ENCODE measurements at regions not wholly inside any gene's neighbourhood (a gene's known extent, or its start where the extent isn't known, plus 50 kb on each side); places are given as distances from the start of the nearest gene placed in this dataset.
"Not testable (repeated sequence)": the region's sequence is repeated elsewhere in the genome, so short reads cannot be mapped to it uniquely, and the experiment has no call there.

GRCh38 chr2:240191001-240191400, 50.5 kb upstream of the OTOS start:
- no peak for DNase-seq

DNA sequence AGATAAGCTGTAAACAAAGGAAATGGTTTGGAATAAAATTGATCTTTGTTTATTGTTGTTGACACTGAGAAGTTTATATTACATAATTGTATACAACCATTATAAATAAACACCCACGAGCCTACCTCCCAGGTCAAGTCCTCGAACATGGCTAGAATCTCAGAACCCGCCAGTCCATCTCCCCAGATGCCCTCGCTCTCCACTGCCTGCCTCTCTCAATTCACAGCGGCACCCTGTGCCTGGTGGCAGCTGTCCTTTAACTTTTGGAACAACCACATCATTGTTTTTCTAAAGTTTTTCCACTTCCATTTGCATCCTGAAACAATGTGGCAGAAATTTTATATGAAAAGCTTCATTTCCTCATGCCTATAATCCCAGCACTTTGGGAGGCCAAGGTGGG, 52.2 kb upstream of the OTOS start:
- no peak for DNase-seq

DNA sequence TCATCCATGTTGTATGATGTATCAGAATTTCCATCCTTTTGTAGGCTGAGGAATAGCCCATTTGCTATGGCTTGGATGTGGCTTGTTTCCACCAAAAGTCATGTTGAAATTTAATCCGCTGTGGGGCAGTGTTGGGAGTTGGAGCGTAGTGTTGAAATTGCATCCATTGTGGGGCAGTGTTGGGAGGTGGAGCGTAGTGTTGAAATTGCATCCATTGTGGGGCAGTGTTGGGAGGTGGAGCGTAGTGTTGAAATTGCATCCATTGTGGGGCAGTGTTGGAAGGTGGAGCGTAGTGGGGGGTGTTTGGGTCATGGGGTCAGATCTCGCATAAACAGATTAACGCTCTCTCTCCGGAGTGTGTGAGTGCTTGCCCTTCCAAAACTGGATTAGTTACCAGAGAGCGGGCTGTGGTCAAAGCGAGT, 53.9 kb upstream of the OTOS start:
- DNase-seq: not testable (repeated sequence)

DNA sequence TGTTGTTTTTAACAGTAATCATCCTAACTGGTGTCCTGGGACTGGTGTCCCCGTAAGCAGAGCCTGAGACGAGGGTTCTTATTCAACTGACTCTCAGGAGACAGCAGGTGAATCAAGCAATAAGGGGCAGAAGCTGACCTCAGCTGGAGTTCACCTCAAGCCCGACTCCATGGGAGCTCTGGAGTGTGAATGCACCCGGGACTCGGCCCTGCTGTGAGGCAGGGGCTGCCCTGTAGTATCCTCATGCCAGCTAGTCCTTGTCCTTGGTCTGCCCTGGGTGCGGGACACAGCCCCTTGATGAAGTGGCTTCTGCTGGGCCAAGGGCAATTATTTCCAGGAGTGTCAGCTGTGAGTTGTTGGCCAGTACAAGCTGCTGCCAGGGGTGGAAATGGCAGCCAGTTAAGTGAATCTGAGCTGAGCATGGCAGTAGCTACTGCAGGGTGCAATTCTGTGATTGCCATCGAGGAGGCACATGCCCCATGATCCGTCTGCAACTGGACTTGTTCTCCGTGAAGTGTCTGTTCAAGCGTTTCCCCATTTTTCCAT, 54.9 kb upstream of the OTOS start:
- DNase-seq: no peak

DNA sequence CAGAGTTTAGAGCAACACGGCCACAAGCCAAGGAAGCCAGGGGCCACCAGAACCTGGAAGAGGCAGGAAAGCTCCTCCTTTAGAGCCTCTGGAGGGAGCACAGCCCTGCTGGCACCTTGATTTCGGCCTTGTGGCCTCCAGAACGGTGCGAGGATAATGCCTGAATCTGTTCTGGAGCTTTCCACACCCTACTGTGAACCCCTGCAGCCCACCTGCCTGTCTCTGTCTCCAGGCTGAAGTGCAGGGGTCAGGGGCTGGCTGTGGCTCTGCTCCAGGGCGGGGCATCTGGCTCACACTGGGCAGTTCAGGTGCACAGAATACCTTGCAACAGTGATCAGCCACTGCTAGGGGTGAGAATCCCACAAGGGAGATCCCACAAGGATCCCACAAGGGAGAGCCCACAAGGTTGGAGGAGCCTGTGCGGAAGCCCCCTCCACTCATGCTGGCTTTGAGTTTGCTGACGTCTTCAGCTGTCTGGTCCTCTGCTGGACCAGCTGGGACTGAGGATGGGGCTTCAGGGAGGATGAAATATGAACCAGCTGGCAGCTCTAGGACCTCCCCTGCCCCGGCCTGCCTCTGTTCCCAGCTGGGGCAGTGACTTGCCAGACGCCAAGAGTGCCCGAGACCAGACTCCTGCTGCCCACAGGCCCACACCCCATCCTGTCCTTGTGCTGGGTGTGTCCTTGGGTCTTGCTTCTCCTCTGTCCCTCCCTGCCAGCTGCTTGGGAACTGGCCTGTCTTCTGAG, 56.4 kb upstream of the OTOS start:
- DNase-seq: no peak

DNA sequence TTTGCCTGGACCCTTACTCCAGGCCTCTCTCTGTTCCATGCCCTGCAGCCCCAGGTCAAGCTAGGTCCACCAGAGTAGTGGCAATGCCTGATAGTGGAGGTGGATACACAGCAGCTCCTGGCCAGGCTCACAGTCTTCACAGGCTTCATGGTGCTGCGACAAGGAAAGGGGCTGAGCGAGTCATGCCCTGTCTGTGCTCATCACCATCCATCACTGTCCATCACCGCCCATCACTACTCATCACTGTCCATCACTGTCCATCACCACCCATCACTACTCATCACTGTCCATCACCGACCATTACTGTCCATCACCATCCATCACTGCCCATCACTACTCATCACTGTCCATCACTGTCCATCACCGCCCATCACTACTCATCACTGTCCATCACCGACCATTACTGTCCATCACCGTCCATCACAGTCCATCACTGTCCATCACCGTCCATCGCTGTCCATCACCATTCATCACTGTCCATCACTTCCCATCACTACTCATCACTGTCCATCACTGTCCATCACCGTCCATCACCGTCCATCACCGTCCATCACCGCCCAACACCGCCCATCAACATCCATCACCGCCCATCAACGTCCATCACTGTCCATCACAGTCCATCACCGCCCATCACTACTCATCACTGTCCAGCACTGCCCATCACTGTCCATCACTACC, 57.1 kb upstream of the OTOS start:
- no peak for DNase-seq

DNA sequence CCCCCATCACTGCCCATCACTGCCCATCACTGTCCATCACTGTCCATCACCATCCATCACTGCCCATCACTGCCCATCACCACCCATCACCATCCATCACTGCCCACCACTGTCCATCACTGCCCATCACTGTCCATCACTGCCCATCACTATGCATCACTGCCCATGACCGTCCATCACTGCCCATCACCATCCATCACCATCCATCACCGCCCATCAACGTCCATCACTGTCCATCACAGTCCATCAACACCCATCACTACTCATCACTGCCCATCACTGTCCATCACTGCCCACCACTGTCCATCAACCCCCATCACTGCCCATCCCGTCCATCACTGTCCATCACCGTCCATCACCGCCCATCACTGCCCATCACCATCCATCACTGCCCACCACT, 57.8 kb upstream of the OTOS start:
- DNase-seq: no peak

DNA sequence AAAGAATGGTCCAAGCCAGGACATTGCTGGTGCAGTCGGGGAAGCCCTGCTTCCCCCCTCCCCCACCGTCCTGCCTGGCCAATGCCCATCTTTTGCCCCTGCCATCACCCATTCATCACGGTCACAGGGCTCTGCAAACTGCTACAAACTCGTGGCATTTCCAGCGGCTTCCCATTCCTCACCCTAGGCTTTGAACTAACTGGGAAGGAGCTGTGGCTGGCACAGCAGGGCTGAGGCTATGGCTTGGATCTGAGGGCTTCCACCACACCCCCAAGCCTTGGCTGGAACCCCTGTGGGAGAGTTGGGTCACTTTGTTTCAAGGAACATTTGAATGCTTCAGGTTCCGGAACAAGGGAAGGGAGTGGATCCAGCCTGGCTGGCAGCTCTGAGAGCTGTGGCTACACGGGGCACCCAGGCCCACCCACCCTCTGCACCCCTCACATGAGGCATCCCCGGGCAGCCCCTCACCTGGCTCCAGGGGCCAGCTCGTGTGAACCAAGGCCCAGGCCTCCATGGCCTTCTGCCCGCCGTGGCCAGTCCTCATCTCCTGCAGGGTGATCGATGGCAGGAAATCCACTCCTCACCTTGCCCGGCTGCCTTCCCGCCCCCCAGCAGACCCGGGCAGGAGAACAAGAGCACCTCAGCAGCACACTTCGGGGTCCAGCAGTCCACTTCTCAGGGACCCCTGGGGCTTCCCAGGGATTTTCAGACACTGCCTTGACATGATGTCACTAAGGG, 58.8 kb upstream of the OTOS start:
- no peak for DNase-seq

DNA sequence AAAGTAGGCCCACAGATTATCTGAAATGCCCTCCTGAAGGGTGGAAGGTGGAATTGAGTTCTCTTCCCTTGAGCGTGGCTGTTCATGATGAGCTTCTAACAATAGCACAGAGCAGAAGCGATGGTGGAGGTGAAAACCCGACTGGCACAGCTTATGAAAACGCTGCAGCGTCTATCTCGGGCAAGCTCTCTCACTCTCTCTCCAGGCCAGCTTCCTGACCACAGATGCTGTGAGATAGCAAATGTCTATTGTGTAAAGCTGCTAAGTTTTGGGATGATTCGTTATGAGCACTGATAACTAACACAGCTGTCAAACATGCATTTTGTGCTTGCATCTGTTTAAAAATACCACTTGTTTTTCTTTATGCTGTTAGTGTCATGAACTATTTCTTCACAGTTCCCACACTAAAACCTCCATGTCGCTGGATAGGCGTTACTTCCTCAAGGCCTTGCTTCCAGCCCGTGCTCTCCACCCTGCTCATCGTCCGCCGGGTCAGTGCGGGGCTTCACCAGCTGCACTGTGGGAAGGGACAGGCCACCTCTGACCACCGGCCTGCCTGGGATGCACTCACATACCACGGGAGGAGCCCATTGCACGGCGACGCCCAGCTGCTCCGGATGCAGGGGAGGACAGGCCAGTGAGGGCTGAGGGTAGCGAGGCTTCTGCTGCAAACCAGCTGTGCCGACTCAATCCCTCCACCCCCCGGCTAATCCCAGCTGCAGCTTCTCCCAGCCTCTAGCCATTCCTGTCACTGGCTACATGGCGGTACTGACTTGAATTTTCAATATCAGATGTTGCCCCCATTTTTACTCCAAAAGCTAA, 60.0 kb upstream of the OTOS start:
- no peak for DNase-seq

GRCh38 chr2:240201866-240202265, 61.4 kb upstream of the OTOS start:
- no peak for DNase-seq

DNA sequence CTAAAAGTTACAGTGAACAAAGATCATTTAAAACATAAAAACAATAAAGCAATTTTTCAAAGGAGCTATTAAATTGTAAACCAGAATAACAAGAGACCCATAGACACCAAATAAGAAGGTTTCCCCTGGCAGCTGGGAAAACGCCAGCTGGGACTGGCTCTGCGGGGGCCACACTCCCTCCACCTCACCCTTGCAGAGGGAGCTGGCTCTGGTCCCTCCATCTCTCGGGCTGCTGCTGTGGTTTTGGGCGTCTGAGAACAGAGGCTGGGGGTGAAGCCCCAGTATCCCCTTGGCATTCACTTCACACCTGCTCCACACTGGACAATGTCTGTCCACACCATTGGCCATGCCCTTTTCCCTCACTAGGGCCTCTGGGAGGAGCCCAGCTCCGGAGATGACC, 62.1 kb upstream of the OTOS start:
- DNase-seq: no peak

DNA sequence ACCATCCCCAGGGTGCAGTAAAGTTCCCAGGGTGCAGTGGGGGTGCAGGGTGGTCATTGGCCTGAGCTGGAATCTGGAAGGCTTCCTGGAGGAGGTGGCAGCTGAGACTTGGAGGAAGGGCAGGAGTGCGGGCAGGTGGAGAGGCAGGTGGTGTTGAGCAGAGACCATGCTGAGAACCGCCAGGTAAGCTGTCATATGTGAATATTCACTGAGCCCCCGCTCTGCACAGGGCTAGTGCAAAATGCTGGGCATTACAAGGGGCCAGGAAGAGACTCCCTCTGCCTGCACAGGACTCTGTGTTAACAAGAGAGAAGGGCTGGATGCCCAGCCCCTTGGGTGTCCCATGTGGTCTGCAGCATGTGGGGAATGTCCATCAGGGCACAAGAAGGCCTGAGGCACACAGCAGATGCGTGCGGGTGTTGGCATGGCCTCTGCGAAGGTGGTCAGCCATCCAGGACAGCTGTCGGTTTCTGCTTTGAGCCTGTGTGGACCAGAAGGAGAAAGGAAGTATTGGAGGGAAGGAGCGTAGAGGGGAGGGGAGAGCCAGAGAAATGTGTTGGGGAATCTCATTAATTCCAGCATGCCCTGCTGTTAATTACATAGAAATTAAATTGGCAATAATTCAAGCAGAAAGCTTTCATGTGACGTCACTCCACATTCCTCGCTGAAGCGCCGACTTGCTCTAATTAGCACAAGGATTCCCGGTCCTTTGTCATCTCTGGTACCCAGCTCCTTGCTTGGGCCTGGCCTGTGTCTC, 62.8 kb upstream of the OTOS start:
- DNase-seq: no peak

GRCh38 chr2:240203788-240204270, 63.4 kb upstream of the OTOS start:
- DNase-seq: no peak

DNA sequence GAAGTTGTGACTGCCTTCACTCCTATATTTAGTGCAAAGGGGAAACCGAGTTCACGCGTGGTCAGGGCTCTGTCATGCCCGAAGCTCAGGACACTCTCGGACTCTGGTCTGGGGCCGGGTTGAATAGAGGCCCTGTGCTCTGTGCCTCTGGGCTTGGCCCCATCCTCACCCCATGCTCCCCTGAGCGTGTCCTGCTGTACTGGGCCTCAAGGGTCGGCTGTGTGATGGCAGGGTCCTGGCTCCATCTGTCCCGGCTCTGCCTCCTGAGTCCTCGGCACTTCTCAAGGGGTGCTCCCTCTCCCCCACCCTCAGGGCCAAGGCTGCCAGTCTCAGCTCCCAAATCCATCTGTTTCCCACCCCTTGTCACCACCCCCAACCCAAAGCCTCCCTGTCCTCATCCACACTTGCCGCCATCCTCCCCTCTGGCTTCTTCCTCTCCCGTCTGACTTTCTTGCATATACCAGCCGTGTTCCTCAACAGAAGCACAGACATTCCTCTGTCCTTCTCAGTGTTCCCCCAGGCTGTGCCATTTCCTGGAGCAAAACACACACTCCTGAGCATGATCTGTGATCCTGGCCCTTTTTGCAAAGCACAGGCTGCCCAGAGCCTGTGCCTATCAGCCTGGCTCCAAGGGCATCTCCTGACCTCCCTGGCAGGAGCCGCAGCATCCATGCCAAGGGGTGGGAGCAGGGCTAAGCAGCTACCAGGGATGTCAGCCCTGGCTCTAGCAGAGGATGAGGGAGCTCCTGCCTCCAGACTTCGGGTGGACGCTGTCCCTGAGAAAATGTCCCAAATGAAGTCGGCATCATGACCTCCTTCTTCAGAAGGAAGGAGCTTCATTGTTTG, 64.2 kb upstream of the OTOS start:
- no peak for DNase-seq

- DNase-seq: no peak
Measured at GRCh38 chr2:240205348-240205747, 64.9 kb upstream of the OTOS start.

DNA sequence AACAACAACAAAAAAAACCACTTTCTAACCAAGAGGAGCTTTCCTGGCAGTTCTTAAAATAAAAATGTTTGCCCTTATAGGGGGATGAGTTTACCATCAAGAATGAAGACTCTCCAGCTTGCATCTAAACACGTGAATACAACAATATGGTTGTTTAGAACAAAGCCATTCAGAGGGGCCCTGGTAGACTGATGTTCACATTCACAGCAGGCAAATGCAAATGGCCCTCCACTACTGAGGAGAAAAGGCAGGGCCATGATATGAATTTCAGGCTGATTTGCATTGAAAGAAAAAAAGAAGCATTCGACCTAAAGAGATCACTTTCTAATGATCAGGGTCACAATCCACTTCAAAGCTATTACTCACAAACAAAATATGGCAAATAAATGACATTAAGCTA, 65.3 kb upstream of the OTOS start:
- no peak for DNase-seq

GRCh38 chr2:240206630-240207029, 66.2 kb upstream of the OTOS start:
- no peak for DNase-seq

DNA sequence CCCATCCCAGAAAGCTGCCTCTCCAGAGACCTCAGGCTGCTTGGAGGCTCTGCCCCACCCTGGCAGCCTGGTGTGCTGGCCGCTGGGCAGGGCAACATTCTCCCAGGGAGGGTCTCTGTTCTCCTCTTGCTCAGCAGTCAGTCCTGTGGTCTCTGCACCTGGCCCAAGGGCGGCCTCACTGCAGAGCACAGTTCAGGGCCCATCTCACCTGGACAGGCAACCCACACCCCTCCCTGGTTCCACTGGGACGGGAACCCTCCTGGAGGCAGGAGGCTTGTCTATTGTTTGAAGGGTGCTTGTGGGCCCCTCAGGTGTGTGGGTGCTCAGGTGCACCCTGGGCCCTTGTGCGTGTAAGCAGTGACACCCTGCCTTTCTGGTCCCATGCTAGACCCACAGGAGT, 67.2 kb upstream of the OTOS start:
- no peak for DNase-seq

DNA sequence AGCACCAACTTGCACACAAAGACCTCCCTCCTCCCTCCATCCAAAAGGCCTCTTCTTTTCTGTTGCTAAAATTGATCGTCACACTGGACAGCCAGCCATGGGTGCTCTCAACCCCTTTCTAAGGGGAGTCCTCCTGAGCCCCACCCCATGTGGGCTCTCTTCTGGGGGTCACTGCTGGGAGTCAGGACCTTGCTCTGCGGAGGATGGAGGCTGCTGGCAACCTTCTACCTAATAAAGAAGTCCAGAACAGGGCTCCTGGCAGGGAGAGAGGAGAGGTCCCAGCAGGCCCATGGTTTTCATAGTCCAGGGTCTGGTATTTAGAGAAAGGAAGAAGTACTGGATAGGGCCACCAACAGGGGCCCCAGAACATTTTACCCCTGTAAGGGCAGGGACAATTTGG, 67.6 kb upstream of the OTOS start:
- DNase-seq: no peak

- DNase-seq: no peak
Measured at GRCh38 chr2:240208631-240209211, 68.3 kb upstream of the OTOS start.

DNA sequence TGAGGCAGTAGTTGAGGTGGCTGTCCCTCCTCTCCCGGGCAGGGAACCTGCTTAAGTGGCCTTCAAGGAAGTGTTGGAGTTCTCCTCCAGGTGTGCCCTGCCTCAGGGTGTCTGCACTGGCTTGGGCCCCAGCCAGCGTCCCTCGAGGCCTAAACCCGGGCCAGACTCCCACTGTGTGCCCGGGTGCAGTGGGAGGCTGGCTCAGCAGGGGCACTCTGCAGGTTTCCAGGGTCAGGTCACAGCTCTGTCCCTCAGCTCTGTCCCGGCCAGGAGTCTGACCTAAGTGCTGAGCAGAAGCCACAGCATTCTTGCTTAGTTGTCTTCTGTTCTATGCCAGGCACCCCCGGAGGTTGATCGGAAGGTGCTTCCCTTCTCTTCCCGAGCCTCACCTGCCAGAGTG, 69.0 kb upstream of the OTOS start:
- DNase-seq: no peak
